GM23338 (cell line): ENCODE measurements at regions not wholly inside any gene's neighbourhood (a gene's known extent, or its start where the extent isn't known, plus 50 kb on each side); places are given as distances from the start of the nearest gene placed in this dataset.
A peak's percentile ranks its signal among the peaks of the same experiment; 100 is the strongest.

Experiments
- ATAC-seq: fragments of 200-7000 bp; cut with Tn5 transposase; 3 replicates; pipeline ENCODE4 v1.9.1; 2020
- DNase-seq: peaks from one replicate; pipeline ENCODE4 v3.0.0-alpha.2; 2015; ENCODE audit warnings: low spot score
- H2AFZ ChIP-seq: fragments of 200-600 bp; sonication (generic); 2 replicates; pipeline ENCODE4 v1.8.0; 2016; ENCODE audit warnings: antibody characterized with exemption, mild to moderate bottlenecking, moderate library complexity
- H3F3A ChIP-seq: fragments of 200-600 bp; sonication (generic); replicated peaks from 2 replicates; pipeline ENCODE4 v1.8.0; 2017; ENCODE audit warnings: antibody characterized with exemption, mixed run types, low read depth
- H3K27ac ChIP-seq: fragments of 200-600 bp; sonication (generic); 2 replicates; pipeline ENCODE4 v1.6.1; 2016; ENCODE audit warnings: low read depth
- H3K27me3 ChIP-seq: fragments of 200-600 bp; sonication (generic); 2 replicates; pipeline ENCODE4 v1.8.0; 2016; ENCODE audit warnings: mild to moderate bottlenecking, mixed run types, moderate library complexity; ENCODE audit not compliant: insufficient read depth
- H3K36me3 ChIP-seq: fragments of 200-600 bp; sonication (generic); 2 replicates; pipeline ENCODE4 v1.8.0; 2016; ENCODE audit warnings: mild to moderate bottlenecking; ENCODE audit not compliant: insufficient read depth
- H3K4me1 ChIP-seq: fragments of 200-600 bp; sonication (generic); 2 replicates; pipeline ENCODE4 v1.8.0; 2016; ENCODE audit warnings: mild to moderate bottlenecking, moderate library complexity; ENCODE audit not compliant: insufficient read depth
- H3K4me2 ChIP-seq: fragments of 200-600 bp; sonication (generic); 2 replicates; pipeline ENCODE4 v1.7.1; 2017; ENCODE audit warnings: mixed run types
- H3K4me3 ChIP-seq: fragments of 200-600 bp; sonication (generic); 2 replicates; pipeline ENCODE4 v1.6.1; 2016; ENCODE audit warnings: mixed run types
- H3K79me2 ChIP-seq: fragments of 200-600 bp; sonication (generic); replicated peaks from 2 replicates; pipeline ENCODE4 v1.8.0; 2017; ENCODE audit warnings: mild to moderate bottlenecking; ENCODE audit not compliant: insufficient read depth
- H3K9me2 ChIP-seq: fragments of 200-600 bp; sonication (generic); 2 replicates; pipeline ENCODE4 v1.8.0; 2017; ENCODE audit not compliant: insufficient read depth
- H4K20me1 ChIP-seq: fragments of 200-600 bp; sonication (generic); replicated peaks from 2 replicates; pipeline ENCODE4 v1.8.0; 2017; ENCODE audit warnings: mild to moderate bottlenecking; ENCODE audit not compliant: insufficient read depth
- H3K27ac Mint-ChIP-seq: 2 replicates; pipeline ENCODE4 v1.8.0; 2020; ENCODE audit warnings: inconsistent platforms, mild to moderate bottlenecking, moderate library complexity, mixed read lengths
- H3K27me3 Mint-ChIP-seq: 3 replicates; pipeline ENCODE4 v1.8.0; 2022; ENCODE audit warnings: low read depth, mild to moderate bottlenecking, moderate library complexity, mixed read lengths, inconsistent platforms; ENCODE audit not compliant: insufficient read depth, poor library complexity
- H3K36me3 Mint-ChIP-seq: 3 replicates; pipeline ENCODE4 v1.8.0; 2021; ENCODE audit warnings: low read depth, mild to moderate bottlenecking, inconsistent platforms, moderate library complexity, mixed read lengths
- H3K4me1 Mint-ChIP-seq: 3 replicates; pipeline ENCODE4 v1.8.0; 2020; ENCODE audit warnings: mild to moderate bottlenecking, inconsistent platforms, mixed read lengths
- H3K4me3 Mint-ChIP-seq: 3 replicates; pipeline ENCODE4 v1.8.0; 2021; ENCODE audit warnings: moderate library complexity, mild to moderate bottlenecking, inconsistent platforms, mixed read lengths
- H3K9me3 Mint-ChIP-seq: 3 replicates; pipeline ENCODE4 v1.8.0; 2020; ENCODE audit warnings: moderate library complexity, mild to moderate bottlenecking, inconsistent platforms, mixed read lengths
- CTCF ChIP-seq, 2 experiments: fragments of 200-600 bp in 1 of 2; sonication (generic) in 1 of 2; conservative IDR thresholded peaks; 2 replicates each; pipeline versions ENCODE4 v1.5.1 to v1.6.1; 2016 to 2017; ENCODE audit warnings: antibody characterized with exemption in 2 of 2, low read depth in 2 of 2, mild to moderate bottlenecking in 2 of 2, moderate library complexity in 1 of 2
- ETS1 ChIP-seq: IDR thresholded peaks from 2 replicates; pipeline ENCODE4 v1.6.1; 2016; ENCODE audit warnings: antibody characterized with exemption
- JUNB ChIP-seq: IDR thresholded peaks from one replicate; pipeline ENCODE4 v1.6.1; 2016; ENCODE audit warnings: antibody characterized with exemption; ENCODE audit not compliant: unreplicated experiment
- REST ChIP-seq: IDR thresholded peaks from one replicate; pipeline ENCODE4 v1.6.1; 2018; ENCODE audit warnings: antibody characterized with exemption; ENCODE audit not compliant: unreplicated experiment
- ZNF462 ChIP-seq: fragments of 250-450 bp; sonication (Bioruptor Pico); IDR thresholded peaks from 2 replicates; pipeline ENCODE4 v1.5.0; 2020; ENCODE audit warnings: mild to moderate bottlenecking, moderate library complexity

- Histone ChIP-seq H3K9me2 (no peaks in the 10 kb centered on the region), H3K4me1 (no peaks in the 10 kb centered on the region), H3F3A (no peaks in the 10 kb centered on the region), H2AFZ (no peak overlapping the region), H3K4me2 (no peak overlapping the region), H4K20me1 (no peaks in the 10 kb centered on the region), H3K36me3 (peaks cover 11% of the 10 kb centered on the region), H3K27me3 (no peaks in the 10 kb centered on the region), H3K79me2 (no peaks in the 10 kb centered on the region), H3K27ac (no peak overlapping the region), H3K4me3 (no peak overlapping the region)
- Mint-ChIP-seq H3K36me3 (peaks cover 30% of the 10 kb centered on the region), H3K9me3 (no peaks in the 10 kb centered on the region), H3K27ac (no peak overlapping the region), H3K27me3 (peaks cover 22% of the 10 kb centered on the region), H3K4me1 (no peaks in the 10 kb centered on the region), H3K4me3 (no peak overlapping the region)
- ATAC-seq, result no peak; the same call in 2 of the 3 replicates
- peak; percentile 64 for DNase-seq
- peak; percentile 60 to 82 for TF ChIP-seq CTCF (conservative IDR thresholded peaks at IDR 0.05; ENCODE audit: low read depth in 2 of 2)
- TF ChIP-seq ETS1, result no peak
Measured at GRCh38 chr15:20356444-20356910, 185.1 kb downstream of the GOLGA6L6 start.

GRCh38 chr15:20355256-20355868 is 186.2 kb downstream of the GOLGA6L6 start:
- DNase-seq (no peak), ATAC-seq (no peak)
- Histone ChIP-seq H2AFZ (no peak overlapping the region), H3K9me2 (no peaks in the 10 kb centered on the region), H3K79me2 (no peaks in the 10 kb centered on the region), H3K27ac (no peak overlapping the region), H3K4me3 (no peak overlapping the region), H4K20me1 (no peaks in the 10 kb centered on the region), H3K4me2 (no peak overlapping the region), H3K27me3 (no peaks in the 10 kb centered on the region), H3F3A (no peaks in the 10 kb centered on the region), H3K4me1 (no peaks in the 10 kb centered on the region), H3K36me3 (peaks cover 11% of the 10 kb centered on the region; the same call in 1 of the 2 replicates)
- H3K36me3 Mint-ChIP-seq, result peaks cover 41% of the 10 kb centered on the region
- no peak overlapping the region for H3K27ac Mint-ChIP-seq
- H3K27me3 Mint-ChIP-seq, result peaks cover 29% of the 10 kb centered on the region
- H3K4me3 Mint-ChIP-seq, result no peak overlapping the region
- H3K9me3 Mint-ChIP-seq, result no peaks in the 10 kb centered on the region
- H3K4me1 Mint-ChIP-seq, result no peaks in the 10 kb centered on the region
- TF ChIP-seq ZNF462 (CRISPR knock-in tag) (no peak), JUNB (no peak), REST (no peak), CTCF (conservative IDR thresholded peaks at IDR 0.05; ENCODE audit: low read depth in 2 of 2) (no peak)
